ENCODE measurements at regions not wholly inside any gene's neighbourhood (a gene's known extent, or its start where the extent isn't known, plus 50 kb on each side); places are given as distances from the start of the nearest gene placed in this dataset.
"Not testable (repeated sequence)": the region's sequence is repeated elsewhere in the genome, so short reads cannot be mapped to it uniquely, and the experiment has no call there.

DNA sequence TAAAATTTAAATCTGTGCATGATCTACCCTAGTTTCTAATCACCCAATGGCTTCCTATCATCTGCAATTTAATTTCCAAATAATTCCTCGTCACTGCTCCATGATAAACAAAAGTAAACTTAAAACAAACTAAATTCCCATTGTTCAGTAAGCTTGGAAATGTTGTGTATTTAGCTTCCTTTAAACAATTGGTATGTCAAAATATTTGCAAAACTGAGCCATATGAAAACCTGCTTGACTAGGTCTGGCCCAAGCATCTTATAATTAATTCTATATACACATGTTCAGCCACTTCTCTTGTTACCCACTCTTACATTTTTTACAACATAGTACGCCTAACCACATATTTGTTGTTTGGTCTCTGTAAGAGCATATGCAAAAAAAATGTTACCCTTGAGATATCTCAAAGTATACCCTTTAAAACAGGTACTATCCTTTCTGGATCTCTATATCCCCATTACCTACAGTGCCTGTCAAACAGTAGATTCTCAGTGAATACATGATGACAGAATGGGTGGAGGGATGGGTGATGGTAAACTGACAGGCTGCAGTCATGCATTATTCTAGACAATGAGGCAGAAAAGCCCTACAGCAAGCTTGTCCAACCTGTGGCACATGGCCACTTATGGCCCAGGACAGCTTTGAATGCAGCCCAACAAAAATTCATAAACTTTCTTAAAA is 1277.9 kb upstream of the TENM4 start:
- ChIA-PET POLR2A (no interaction called here), CTCF (no interaction called here)
- DNase-seq (ENCODE audit: extremely low spot score), result no peak
- TF ChIP-seq BHLHE40 (IDR thresholded peaks at IDR 0.05; ENCODE audit: borderline replicate concordance) (no peak), ELF4 (IDR thresholded peaks at IDR 0.05) (no peak), FOXK2 (IDR thresholded peaks at IDR 0.05) (no peak), PKNOX1 (IDR thresholded peaks at IDR 0.05) (no peak), SP1 (IDR thresholded peaks at IDR 0.05) (no peak), NFRKB (IDR thresholded peaks at IDR 0.05) (no peak), LEF1 (IDR thresholded peaks at IDR 0.05; ENCODE audit: borderline replicate concordance) (no peak), ZNF384 (IDR thresholded peaks at IDR 0.05) (no peak), FOXA1 (IDR thresholded peaks at IDR 0.05) (no peak), HDGF (IDR thresholded peaks at IDR 0.05; ENCODE audit: borderline replicate concordance) (no peak), CTBP1 (IDR thresholded peaks at IDR 0.05; ENCODE audit: borderline replicate concordance) (no peak), FOXM1 (IDR thresholded peaks at IDR 0.05; ENCODE audit: borderline replicate concordance) (no peak), TARDBP (IDR thresholded peaks at IDR 0.05) (no peak), L3MBTL2 (conservative IDR thresholded peaks at IDR 0.05) (no peak), SUZ12 (IDR thresholded peaks at IDR 0.05) (no peak), ARNT (IDR thresholded peaks at IDR 0.05) (no peak)

- TF ChIP-seq SUZ12 (IDR thresholded peaks at IDR 0.05), result no peak
- TF ChIP-seq ZNF384 (IDR thresholded peaks at IDR 0.05), result no peak
- no peak for TF ChIP-seq SP1 (IDR thresholded peaks at IDR 0.05)
- no peak for TF ChIP-seq ARNT (IDR thresholded peaks at IDR 0.05)
- DNase-seq (ENCODE audit: extremely low spot score), result no peak
- ChIA-PET CTCF (no interaction called here), POLR2A (no interaction called here)
These were observed 1261.4 kb upstream of the TENM4 start for GRCh38 chr11:80702264-80702663.

DNA sequence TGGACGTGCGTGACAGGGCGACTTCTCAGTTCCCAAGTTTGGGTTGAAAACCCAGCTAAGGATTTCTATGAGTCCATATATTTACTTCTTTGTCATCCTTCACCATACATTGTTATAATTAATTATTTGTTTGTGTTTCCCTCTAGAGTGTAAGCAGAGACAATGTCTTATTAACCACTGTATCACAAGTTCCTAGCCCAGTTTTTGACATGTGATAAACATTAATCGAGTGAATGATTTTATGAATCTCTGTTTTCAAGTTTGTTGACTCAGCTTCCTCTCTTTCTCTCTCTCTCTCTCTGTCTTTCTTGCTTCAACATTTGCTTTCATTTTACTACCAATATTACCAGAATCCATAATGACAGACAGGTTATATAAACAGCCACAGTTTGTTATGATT is 1259.6 kb upstream of the TENM4 start:
- DNase-seq (ENCODE audit: extremely low spot score), result no peak
- CTCF ChIA-PET, result interaction anchor here (0.8 kb wide), 1 partner anchor 224 kb away, joined by 3 read pairs; no protein-coding TSS in a partner anchor
- TF ChIP-seq NFRKB (IDR thresholded peaks at IDR 0.05) (no peak), HDGF (IDR thresholded peaks at IDR 0.05; ENCODE audit: borderline replicate concordance) (no peak), FOXM1 (IDR thresholded peaks at IDR 0.05; ENCODE audit: borderline replicate concordance) (no peak), CTBP1 (IDR thresholded peaks at IDR 0.05; ENCODE audit: borderline replicate concordance) (no peak), LEF1 (IDR thresholded peaks at IDR 0.05; ENCODE audit: borderline replicate concordance) (no peak), SUZ12 (IDR thresholded peaks at IDR 0.05) (no peak), ARNT (IDR thresholded peaks at IDR 0.05) (no peak), FOXK2 (IDR thresholded peaks at IDR 0.05) (no peak), L3MBTL2 (conservative IDR thresholded peaks at IDR 0.05) (no peak), ELF4 (IDR thresholded peaks at IDR 0.05) (no peak)
- POLR2A ChIA-PET, result no interaction called here

GRCh38 chr11:80699406-80700177 is 1258.8 kb upstream of the TENM4 start:
- CTCF ChIA-PET, result interaction anchor here (0.6 kb wide), 1 partner anchor 54 kb away, joined by 3 read pairs; no protein-coding TSS in a partner anchor
- DNase-seq (ENCODE audit: extremely low spot score); POLR2A ChIA-PET: not testable (repeated sequence)

DNA sequence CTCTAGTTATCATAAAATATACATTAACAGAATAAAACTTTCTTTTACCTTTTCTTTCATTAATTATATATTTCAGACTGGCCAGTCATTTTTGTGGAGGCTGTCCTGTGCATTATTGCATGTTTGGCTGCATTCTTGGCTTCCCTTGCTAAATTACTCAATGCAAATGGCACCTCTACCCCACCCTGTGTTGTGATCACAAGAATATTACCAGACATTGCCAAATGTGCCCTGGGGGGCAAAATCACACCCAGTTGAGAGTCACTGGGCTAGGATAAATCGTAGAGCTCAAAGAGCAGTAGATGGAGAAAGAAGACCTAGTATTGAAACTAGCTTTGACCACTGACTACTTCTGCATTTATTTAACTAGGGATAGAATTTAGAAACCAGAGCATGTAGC is 1257.8 kb upstream of the TENM4 start:
- TF ChIP-seq L3MBTL2 (conservative IDR thresholded peaks at IDR 0.05) (no peak), FOXM1 (IDR thresholded peaks at IDR 0.05; ENCODE audit: borderline replicate concordance) (no peak), FOXA1 (IDR thresholded peaks at IDR 0.05) (no peak), ZNF384 (IDR thresholded peaks at IDR 0.05) (no peak), SP1 (IDR thresholded peaks at IDR 0.05) (no peak), SUZ12 (IDR thresholded peaks at IDR 0.05) (no peak), LEF1 (IDR thresholded peaks at IDR 0.05; ENCODE audit: borderline replicate concordance) (no peak), TARDBP (IDR thresholded peaks at IDR 0.05) (no peak), BHLHE40 (IDR thresholded peaks at IDR 0.05; ENCODE audit: borderline replicate concordance) (no peak), ELF4 (IDR thresholded peaks at IDR 0.05) (no peak), FOXK2 (IDR thresholded peaks at IDR 0.05) (no peak)
- DNase-seq (ENCODE audit: extremely low spot score), result no peak
- ChIA-PET POLR2A (no interaction called here), CTCF (interaction anchor here (0.6 kb wide), 1 partner anchor 53 kb away, joined by 3 read pairs; no protein-coding TSS in a partner anchor)

DNA sequence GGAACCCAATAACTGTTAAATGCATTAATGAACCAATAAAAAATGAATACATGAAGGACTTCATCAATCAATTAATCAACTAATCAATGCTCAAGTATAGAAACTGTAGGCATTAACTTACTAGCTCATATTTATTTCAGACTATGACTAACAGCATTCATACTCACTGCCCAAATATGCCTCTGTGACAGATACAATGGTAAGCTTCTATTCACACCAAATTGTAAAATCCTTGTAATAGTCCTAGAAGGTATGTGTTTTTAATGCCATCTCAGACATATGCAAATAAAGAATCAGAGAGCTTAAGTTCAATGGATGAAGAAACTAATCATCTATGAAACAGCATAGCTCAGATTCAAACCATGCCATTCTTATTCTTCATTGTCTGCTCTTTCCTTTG is 1253.6 kb upstream of the TENM4 start:
- POLR2A ChIA-PET, result no interaction called here
- TF ChIP-seq SUZ12 (IDR thresholded peaks at IDR 0.05), result no peak
- TF ChIP-seq ZNF384 (IDR thresholded peaks at IDR 0.05), result no peak
- no peak for TF ChIP-seq CTBP1 (IDR thresholded peaks at IDR 0.05; ENCODE audit: borderline replicate concordance)
- no peak for TF ChIP-seq LEF1 (IDR thresholded peaks at IDR 0.05; ENCODE audit: borderline replicate concordance)
- no peak for TF ChIP-seq SP1 (IDR thresholded peaks at IDR 0.05)
- no peak for TF ChIP-seq FOXM1 (IDR thresholded peaks at IDR 0.05; ENCODE audit: borderline replicate concordance)
- TF ChIP-seq PKNOX1 (IDR thresholded peaks at IDR 0.05), result no peak
- no peak for TF ChIP-seq TARDBP (IDR thresholded peaks at IDR 0.05)
- no peak for TF ChIP-seq FOXA1 (IDR thresholded peaks at IDR 0.05)
- no peak for TF ChIP-seq L3MBTL2 (conservative IDR thresholded peaks at IDR 0.05)
- TF ChIP-seq BHLHE40 (IDR thresholded peaks at IDR 0.05; ENCODE audit: borderline replicate concordance), result no peak
- CTCF ChIA-PET, result no interaction called here
- no peak for DNase-seq (ENCODE audit: extremely low spot score)

- DNase-seq (ENCODE audit: extremely low spot score), result no peak
- ChIA-PET CTCF (no interaction called here), POLR2A (no interaction called here)
- TF ChIP-seq FOXK2 (IDR thresholded peaks at IDR 0.05), result no peak
- TF ChIP-seq FOXM1 (IDR thresholded peaks at IDR 0.05; ENCODE audit: borderline replicate concordance), result no peak
- TF ChIP-seq SP1 (IDR thresholded peaks at IDR 0.05), result no peak
- TF ChIP-seq CTBP1 (IDR thresholded peaks at IDR 0.05; ENCODE audit: borderline replicate concordance), result no peak
- TF ChIP-seq LEF1 (IDR thresholded peaks at IDR 0.05; ENCODE audit: borderline replicate concordance), result no peak
- TF ChIP-seq ELF4 (IDR thresholded peaks at IDR 0.05), result no peak
These were observed 1247.1 kb upstream of the TENM4 start for GRCh38 chr11:80687941-80688340.
